Caco-2 (cell line): ENCODE measurements at regions not wholly inside any gene's neighbourhood (a gene's known extent, or its start where the extent isn't known, plus 50 kb on each side); places are given as distances from the start of the nearest gene placed in this dataset.

ENCODE experiments used
- BruUV-seq: library from RNA; stranded (reverse); fragments of 400-500 nt; replicated peaks from 2 replicates; lab custom pipeline; 2021; lab: Mats Ljungman, UMichigan
- CTCF ChIA-PET: fragments of 300-600 bp; sonication (Branson Sonifier 250); formaldehyde crosslinking; loops from one replicate; lab custom pipeline; 2022; ENCODE audit warnings: antibody characterized with exemption; lab: Charles Lee
- POLR2A ChIA-PET: fragments of 300-600 bp; sonication (Branson Sonifier 250); formaldehyde crosslinking; loops from one replicate; lab custom pipeline; 2022; ENCODE audit warnings: antibody characterized with exemption; lab: Charles Lee
- DNase-seq, 2 experiments: peaks; one replicate each; pipeline versions ENCODE4 v3.0.0 to v3.0.0-alpha.2; 2020 to 2022
- H3K27me3 ChIP-seq: replicated peaks from 2 replicates; pipeline ENCODE4 v1.6.0; 2011; ENCODE audit warnings: low read length; ENCODE audit not compliant: control insufficient read depth, insufficient read depth
- H3K36me3 ChIP-seq: 2 replicates; pipeline ENCODE4 v1.5.1; 2011; ENCODE audit warnings: low read length; ENCODE audit not compliant: control insufficient read depth, insufficient read depth
- H3K4me1 ChIP-seq: fragments of 250-450 bp; sonication (Bioruptor Pico); 2 replicates; pipeline ENCODE4 v1.5.1; 2020; ENCODE audit warnings: mild to moderate bottlenecking
- H3K4me3 ChIP-seq: 2 replicates; pipeline ENCODE4 v1.5.1; 2011; ENCODE audit warnings: low read depth, mild to moderate bottlenecking, control low read depth, low read length
- H3K9me3 ChIP-seq: fragments of 250-450 bp; sonication (Bioruptor Pico); 2 replicates; pipeline ENCODE4 v1.5.1; 2020; ENCODE audit warnings: mild to moderate bottlenecking, moderate library complexity
- H3K27ac Mint-ChIP-seq: one replicate; pipeline ENCODE4 v1.8.0; 2022; ENCODE audit warnings: mixed read lengths; ENCODE audit not compliant: unreplicated experiment
- H3K27me3 Mint-ChIP-seq: one replicate; pipeline ENCODE4 v1.8.0; 2022; ENCODE audit warnings: mixed read lengths; ENCODE audit not compliant: insufficient read depth, unreplicated experiment
- H3K36me3 Mint-ChIP-seq: one replicate; pipeline ENCODE4 v1.8.0; 2022; ENCODE audit warnings: mild to moderate bottlenecking, mixed read lengths; ENCODE audit not compliant: insufficient read depth, unreplicated experiment
- H3K4me1 Mint-ChIP-seq: one replicate; pipeline ENCODE4 v1.8.0; 2022; ENCODE audit warnings: low read depth, mixed read lengths; ENCODE audit not compliant: unreplicated experiment
- H3K4me3 Mint-ChIP-seq: one replicate; pipeline ENCODE4 v1.8.0; 2022; ENCODE audit warnings: mild to moderate bottlenecking, moderate library complexity, mixed read lengths; ENCODE audit not compliant: unreplicated experiment
- H3K9me3 Mint-ChIP-seq: one replicate; pipeline ENCODE4 v1.8.0; 2022; ENCODE audit warnings: mixed read lengths; ENCODE audit not compliant: unreplicated experiment
- CTCF ChIP-seq, 2 experiments: fragments of 200-600 bp in 1 of 2; IDR thresholded peaks; 1 replicate in 1 of 2; 2 replicates in 1 of 2; pipeline versions ENCODE4 v1.5.1 to v1.8.0; 2011 to 2022; ENCODE audit warnings: antibody characterized with exemption in 1 of 2, control low read depth in 1 of 2, inconsistent platforms in 1 of 2, low read depth in 1 of 2, low read length in 1 of 2, mild to moderate bottlenecking in 1 of 2, moderate library complexity in 1 of 2; ENCODE audit not compliant: insufficient read depth in 1 of 2, severe bottlenecking in 1 of 2, unreplicated experiment in 1 of 2
- intact Hi-C: fragments of 100-400 bp; cut with micrococcal nuclease; formaldehyde crosslinking; loops from one replicate; pipeline ENCODE4 v1.10.0; 2022; ENCODE audit not compliant: unreplicated experiment

- no peaks in the 10 kb centered on the region for H3K36me3 Mint-ChIP-seq
- no peaks in the 10 kb centered on the region for H3K36me3 ChIP-seq
- no peak for DNase-seq
- no peaks in the 10 kb centered on the region for H3K9me3 Mint-ChIP-seq
- no TSS peak for BruUV-seq
- intact Hi-C loops: no loop called here
- CTCF ChIA-PET: no interaction called here
- H3K9me3 ChIP-seq: no peaks in the 10 kb centered on the region
- no peak overlapping the region for H3K4me3 ChIP-seq
- H3K27me3 ChIP-seq: no peaks in the 10 kb centered on the region
- peaks cover 21% of the 10 kb centered on the region for H3K27me3 Mint-ChIP-seq
- no peaks in the 10 kb centered on the region for H3K4me1 ChIP-seq
- H3K4me1 Mint-ChIP-seq: no peaks in the 10 kb centered on the region
- POLR2A ChIA-PET: no interaction called here
- H3K4me3 Mint-ChIP-seq: peak overlapping the region; percentile 34
- H3K27ac Mint-ChIP-seq: no peak overlapping the region
- TF ChIP-seq CTCF (IDR thresholded peaks at IDR 0.05; ENCODE audit: insufficient read depth in 1 of 2, low read depth in 1 of 2, low read length in 1 of 2, severe bottlenecking in 1 of 2, unreplicated experiment in 1 of 2): no peak
Observed at GRCh38 chr12:100715976-100716944, 78.3 kb upstream of the ANO4 start.

- Histone ChIP-seq H3K4me3 (no peak overlapping the region), H3K27me3 (no peaks in the 10 kb centered on the region), H3K9me3 (no peaks in the 10 kb centered on the region), H3K4me1 (no peaks in the 10 kb centered on the region), H3K36me3 (no peaks in the 10 kb centered on the region)
- intact Hi-C loops: no loop called here
- Mint-ChIP-seq H3K9me3 (no peaks in the 10 kb centered on the region), H3K4me3 (peak overlapping the region; percentile 34), H3K36me3 (no peaks in the 10 kb centered on the region), H3K4me1 (no peaks in the 10 kb centered on the region), H3K27me3 (peaks cover 23% of the 10 kb centered on the region), H3K27ac (no peak overlapping the region)
- CTCF ChIA-PET: no interaction called here
- DNase-seq: no peak
- POLR2A ChIA-PET: no interaction called here
- no TSS peak for BruUV-seq
- no peak for TF ChIP-seq CTCF (IDR thresholded peaks at IDR 0.05; ENCODE audit: insufficient read depth in 1 of 2, low read depth in 1 of 2, low read length in 1 of 2, severe bottlenecking in 1 of 2, unreplicated experiment in 1 of 2)
Observed at GRCh38 chr12:100716945-100717732, 77.4 kb upstream of the ANO4 start.

GRCh38 chr12:100717733-100718067 lies 76.9 kb upstream of the ANO4 start:
- intact Hi-C loops: no loop called here
- no peak for TF ChIP-seq CTCF (IDR thresholded peaks at IDR 0.05; ENCODE audit: insufficient read depth in 1 of 2, low read depth in 1 of 2, low read length in 1 of 2, severe bottlenecking in 1 of 2, unreplicated experiment in 1 of 2)
- Mint-ChIP-seq H3K36me3 (no peaks in the 10 kb centered on the region), H3K4me1 (no peaks in the 10 kb centered on the region), H3K27me3 (peaks cover 27% of the 10 kb centered on the region), H3K9me3 (no peaks in the 10 kb centered on the region), H3K4me3 (peak overlapping the region; percentile 29), H3K27ac (no peak overlapping the region)
- ChIA-PET CTCF (no interaction called here), POLR2A (no interaction called here)
- BruUV-seq: no TSS peak
- no peaks in the 10 kb centered on the region for H3K9me3 ChIP-seq
- no peaks in the 10 kb centered on the region for H3K36me3 ChIP-seq
- no peaks in the 10 kb centered on the region for H3K4me1 ChIP-seq
- DNase-seq: no peak
- no peaks in the 10 kb centered on the region for H3K27me3 ChIP-seq
- no peak overlapping the region for H3K4me3 ChIP-seq
